ENCODE measurements at regions not wholly inside any gene's neighbourhood (a gene's known extent, or its start where the extent isn't known, plus 50 kb on each side); places are given as distances from the start of the nearest gene placed in this dataset.

- Histone ChIP-seq H3K27ac (ENCODE audit: low read depth in 1 of 2, low read length in 2 of 2) (no peak overlapping the region), H3K4me3 (ENCODE audit: low read depth in 1 of 3, low read length in 3 of 3) (no peak overlapping the region), H3K36me3 (ENCODE audit: control insufficient read depth in 4 of 4, insufficient read depth in 3 of 4, low read depth in 1 of 4, low read length in 3 of 4) (no peaks in the 10 kb centered on the region), H3K27me3 (ENCODE audit: control insufficient read depth in 4 of 4, insufficient read depth in 4 of 4, low read length in 3 of 4) (peaks cover 0 to 5% (median 0%) of the 10 kb centered on the region in 4 donors), H3K4me1 (ENCODE audit: control insufficient read depth in 4 of 4, insufficient read depth in 4 of 4, low read length in 3 of 4) (no peaks in the 10 kb centered on the region), H3K9me3 (ENCODE audit: control insufficient read depth in 4 of 4, low read length in 3 of 4) (peaks cover 0 to 2% (median 0%) of the 10 kb centered on the region in 4 donors), H3K9ac (ENCODE audit: low read depth in 1 of 2, low read length in 2 of 2) (no peak overlapping the region)
- TF ChIP-seq TAF1 (conservative IDR thresholded peaks at IDR 0.05): no peak
- no peak for TF ChIP-seq ZBTB33 (IDR thresholded peaks at IDR 0.05)
- TF ChIP-seq REST (IDR thresholded peaks at IDR 0.05): no peak
- TF ChIP-seq JUND (IDR thresholded peaks at IDR 0.05): no peak
- no peak for TF ChIP-seq YY1 (IDR thresholded peaks at IDR 0.05)
- no peak for TF ChIP-seq FOXA1 (IDR thresholded peaks at IDR 0.05)
- TF ChIP-seq, protein P1, sequence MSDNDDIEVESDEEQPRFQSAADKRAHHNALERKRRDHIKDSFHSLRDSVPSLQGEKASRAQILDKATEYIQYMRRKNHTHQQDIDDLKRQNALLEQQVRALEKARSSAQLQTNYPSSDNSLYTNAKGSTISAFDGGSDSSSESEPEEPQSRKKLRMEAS (IDR thresholded peaks at IDR 0.05): no peak
- no peak for TF ChIP-seq RXRA (IDR thresholded peaks at IDR 0.05)
- no peak for TF ChIP-seq CTCF (IDR thresholded peaks at IDR 0.05; ENCODE audit: low read depth, low read length, missing input control)
- TF ChIP-seq ATF3 (IDR thresholded peaks at IDR 0.05): no peak
- TF ChIP-seq HNF4A (conservative IDR thresholded peaks at IDR 0.05): no peak
- no peak for TF ChIP-seq EGR1 (IDR thresholded peaks at IDR 0.05; ENCODE audit: low read depth in 2 of 2)
- no peak for TF ChIP-seq HNF4G (IDR thresholded peaks at IDR 0.05)
- TF ChIP-seq GABPA (IDR thresholded peaks at IDR 0.05 in 1 of 2, conservative IDR thresholded peaks at IDR 0.05 in 1 of 2): no peak
- 78% methylated on average over 8 of the region's 8 CpGs for WGBS
- DNase-seq (ENCODE audit: low spot score): no peak
These were observed 111.7 kb downstream of the NXNL2 start for GRCh38 chr9:88646539-88647300.

Data from liver (tissue), 8 donors.